Right hindlimb (tissue), 1 donor: ENCODE measurements at regions not wholly inside any gene's neighbourhood (a gene's known extent, or its start where the extent isn't known, plus 50 kb on each side); places are given as distances from the start of the nearest gene placed in this dataset.
A peak's percentile ranks its signal among the peaks of the same experiment; 100 is the strongest.

Source experiments
- DNase-seq: peaks from one replicate; pipeline ENCODE4 v3.0.0-alpha.2; 2018

DNA sequence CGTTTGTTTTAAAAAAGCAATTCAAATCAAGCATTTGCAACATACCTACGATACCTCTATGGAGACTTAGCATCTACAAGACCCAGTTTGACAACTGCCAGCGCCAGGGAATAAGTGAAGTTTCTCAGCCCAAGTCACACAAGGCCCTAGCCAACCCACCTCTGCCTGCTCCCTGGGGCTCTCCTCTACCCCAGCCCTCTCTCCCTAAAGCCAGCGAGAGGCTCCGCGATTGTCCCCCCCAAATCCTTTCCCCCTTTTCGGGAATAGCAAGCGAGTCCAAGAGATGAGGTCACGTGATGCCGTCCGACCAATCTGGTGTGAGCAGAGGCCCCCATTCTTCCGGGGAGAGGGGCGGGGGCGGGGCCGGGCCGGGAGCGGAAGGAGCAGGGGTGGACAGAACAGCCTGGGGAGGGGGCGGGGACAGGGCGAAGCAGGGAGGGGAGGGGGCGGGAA, 102.2 kb upstream of the RAB6C start:
- DNase-seq, result peak; percentile 98

DNA sequence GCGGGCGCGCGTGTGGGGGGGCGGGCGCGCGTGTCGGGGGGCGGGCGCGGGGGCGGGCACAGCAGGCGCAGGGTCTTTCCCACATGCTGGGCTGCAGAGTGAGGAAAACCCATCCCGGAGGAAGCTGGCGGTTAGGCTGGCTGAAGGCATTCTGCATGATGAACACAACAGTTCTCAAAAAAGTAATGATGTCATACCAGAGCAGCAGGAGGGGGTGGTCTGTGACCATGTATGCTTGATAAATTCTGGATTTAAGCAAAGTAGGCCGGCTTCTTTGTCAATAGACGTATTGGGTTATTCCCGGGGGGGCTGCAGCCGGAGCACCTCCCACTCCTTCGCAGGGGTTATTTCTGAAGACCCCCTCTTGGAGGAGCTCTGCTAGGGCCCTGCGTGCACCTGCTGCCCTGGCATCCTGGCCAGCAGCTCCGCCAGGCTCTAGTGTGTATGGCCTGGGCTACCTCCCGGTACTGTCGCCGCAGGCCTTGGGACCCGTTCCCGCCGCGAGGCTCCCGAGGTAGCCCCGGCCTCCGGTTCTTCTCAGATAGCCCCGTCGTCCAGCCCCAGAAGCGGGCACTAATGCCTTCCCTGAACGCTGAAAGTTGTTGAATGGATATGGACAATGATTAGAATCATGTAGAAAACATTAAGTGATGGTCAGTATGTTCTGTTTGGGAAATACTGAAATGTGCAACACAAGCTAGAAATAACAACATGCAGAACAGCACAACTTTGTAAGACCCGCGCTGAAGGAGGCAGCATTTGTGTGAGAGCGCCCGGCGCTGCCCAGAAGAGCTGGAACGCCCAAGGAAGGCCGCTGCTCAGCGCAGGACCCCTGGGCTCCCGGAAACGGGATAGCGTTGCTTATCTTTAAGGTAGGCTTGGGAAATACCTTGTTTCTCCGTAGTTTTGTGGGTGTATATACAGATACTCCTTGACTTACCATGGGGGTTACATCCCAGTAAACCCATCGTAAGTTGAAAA, 101.4 kb upstream of the RAB6C start:
- no peak for DNase-seq

DNA sequence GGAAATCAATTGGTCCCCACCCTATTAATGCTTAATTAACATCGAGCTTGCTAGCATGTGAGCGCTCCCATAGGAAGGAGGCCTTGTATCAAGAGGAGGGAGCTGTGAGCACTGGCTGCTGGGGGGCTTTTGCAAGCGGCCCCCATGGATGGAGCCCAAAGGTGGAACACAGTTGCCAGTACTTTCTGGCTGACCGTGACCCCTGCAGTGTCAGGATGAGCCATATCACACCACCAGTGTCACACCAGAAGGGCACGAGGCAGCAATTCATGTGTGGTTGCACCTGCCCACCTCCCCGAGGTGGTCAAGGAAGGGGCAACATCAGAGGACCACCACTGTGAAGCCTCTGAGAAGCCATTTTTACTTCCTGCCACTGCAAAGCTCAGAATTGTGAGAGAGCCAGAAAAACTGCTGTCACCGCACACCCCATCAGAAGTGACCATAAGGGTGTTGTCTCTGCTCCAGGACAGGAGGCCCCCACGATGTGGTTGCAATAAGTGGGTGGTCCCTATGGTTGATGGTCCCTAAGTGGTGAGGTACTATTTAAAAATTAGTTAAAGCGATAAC, 99.8 kb upstream of the RAB6C start:
- no peak for DNase-seq

DNA sequence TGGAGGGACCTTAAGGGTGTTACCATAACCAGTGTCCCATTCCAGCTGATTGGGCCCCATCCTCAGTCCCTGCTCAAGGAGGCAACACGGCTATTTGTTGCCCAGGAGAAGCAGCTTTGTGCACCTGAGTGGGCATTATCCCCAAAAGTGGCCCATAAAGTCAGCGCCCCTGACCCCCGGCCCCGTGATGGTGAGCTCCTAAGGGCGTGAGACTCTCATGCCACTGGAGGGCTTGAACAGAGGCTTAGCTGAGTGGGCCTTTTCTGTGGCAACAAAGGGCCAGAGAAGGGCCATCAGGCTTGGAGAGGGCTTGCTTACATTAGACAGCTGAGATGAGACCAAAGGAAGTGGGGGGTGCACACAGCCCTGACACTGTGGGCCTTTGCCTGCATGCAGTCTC, 99.2 kb upstream of the RAB6C start:
- no peak for DNase-seq

DNA sequence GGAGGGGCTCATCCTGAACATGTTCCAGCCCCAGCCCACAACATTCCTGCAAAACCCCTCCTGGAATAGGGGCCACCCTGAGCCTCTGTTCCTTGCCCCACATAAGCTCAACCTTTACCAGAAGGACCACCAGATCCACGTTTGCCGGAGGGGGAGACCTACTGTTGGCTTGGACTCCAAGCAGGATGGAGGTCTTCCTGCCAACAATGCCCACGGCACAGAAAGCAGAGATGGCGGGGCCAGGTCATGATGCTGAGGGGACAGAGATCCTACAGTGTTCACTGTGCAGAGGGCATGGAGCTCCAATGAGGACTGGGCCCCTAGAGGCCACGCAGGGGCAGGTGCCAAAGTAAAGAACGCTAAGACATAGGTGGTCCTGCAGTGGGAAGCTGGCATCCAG, 98.5 kb upstream of the RAB6C start:
- no peak for DNase-seq

DNA sequence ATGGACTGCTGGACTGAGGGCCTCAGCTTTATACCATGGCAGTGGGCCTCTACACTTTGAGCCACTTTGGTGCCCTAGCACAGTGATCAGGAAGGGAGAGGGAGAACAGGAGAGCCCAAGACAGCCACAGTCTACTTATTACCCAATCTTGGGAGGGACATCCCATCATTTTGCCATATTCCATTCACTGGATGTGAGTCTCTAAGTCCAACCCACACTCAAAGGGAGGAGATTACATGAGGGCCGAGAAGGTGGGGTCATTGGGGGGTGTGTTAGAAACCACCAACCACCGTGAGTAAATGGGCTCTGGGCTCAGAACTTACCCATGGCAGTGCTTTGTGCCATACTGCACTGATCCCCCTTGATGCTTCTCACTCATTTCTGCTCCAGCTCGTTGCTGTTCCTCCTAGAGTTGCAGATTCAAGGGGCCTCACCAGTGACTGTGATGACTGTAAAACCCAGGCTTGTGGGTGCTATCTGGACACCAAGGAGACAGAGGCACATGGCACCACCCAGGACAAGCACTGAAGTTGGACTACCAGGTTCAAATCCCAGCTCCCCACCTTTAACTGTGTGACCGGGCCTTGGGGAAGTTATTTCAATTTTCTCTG, 97.6 kb upstream of the RAB6C start:
- DNase-seq, result no peak

DNA sequence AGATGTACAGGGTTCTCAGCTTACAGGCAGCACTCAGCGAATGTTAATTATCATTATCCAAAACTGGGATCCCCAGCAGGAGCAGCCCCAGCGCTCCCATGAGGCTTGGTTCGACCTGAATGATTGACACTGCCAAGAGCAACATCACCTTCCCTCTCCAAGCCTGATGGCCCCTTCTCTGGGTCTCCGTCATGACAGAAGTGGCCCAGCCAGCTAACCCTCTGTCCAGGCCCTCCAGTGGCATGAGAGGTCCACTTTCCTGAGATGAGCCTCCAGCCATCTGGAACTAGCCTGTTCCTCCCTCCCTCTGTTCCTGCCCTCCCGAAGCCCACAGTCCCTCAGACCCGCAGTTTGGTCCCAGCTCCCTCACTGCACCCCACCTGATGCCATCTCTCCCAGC, 97.0 kb upstream of the RAB6C start:
- DNase-seq, result no peak

DNA sequence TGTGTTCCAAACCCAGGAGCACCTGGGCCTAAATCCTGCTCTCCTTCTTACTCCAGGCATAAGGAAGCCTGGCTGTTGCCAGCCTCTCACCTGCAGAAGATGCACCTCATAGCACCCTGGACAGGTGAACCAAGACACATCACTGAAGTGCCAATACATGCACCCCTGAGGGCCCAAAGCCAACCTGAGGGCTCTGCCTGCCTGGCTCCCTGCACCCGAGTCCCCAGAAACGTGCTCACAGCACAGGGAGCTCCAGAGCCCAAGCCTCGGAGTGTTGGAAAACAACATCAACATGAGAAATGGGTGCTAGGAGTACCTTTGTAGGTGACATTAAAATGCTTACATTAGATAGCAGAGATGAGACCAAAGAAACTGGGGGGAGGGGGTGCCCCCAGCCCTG, 96.3 kb upstream of the RAB6C start:
- DNase-seq, result no peak

DNA sequence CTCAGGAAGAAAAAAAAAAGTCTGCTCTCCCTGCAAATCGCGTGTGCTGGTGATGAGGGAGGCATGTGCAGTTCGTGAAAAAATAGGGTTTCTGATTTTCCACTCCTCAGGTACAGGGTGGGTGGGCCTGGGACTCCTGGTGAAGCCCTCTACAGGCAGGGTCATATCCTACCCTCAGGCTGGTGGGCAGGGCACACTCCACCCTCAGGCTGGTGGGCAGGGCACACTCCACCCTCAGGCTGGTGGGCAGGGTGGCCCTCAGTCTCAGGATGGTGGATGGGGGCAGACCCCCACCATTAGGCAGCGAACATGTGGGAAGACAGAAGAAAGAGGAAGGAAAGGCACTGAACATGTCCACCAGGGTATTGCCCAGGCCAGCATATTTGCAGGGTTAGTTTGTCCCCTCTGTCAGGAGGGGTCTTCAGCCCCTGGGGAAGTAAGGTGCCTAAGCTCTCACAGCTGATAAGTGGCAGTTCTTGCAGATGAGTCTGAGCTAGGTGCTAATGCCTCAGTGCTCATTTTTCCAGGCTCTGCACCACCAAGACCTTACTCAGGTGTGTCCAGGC, 95.2 kb upstream of the RAB6C start:
- no peak for DNase-seq

DNA sequence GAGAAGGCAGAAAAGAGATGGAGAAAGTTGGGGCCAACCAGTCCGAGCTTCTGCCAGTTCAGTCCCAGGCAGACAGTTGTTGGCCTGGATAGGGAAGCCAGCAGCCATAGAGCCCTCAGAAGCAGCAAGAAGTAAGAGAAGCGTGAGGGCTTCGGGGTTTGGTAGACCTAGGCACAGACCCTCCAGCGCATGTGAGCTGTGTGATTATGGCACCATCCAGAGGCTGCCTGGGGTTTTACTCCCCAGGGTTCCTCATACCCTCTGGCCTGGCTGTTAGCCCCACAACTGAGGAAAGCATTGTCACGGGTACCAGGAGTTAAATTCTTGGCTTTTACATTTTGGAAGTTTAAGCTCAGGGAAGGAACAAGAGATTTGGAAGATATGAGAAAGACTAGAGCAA, 93.7 kb upstream of the RAB6C start:
- no peak for DNase-seq

DNA sequence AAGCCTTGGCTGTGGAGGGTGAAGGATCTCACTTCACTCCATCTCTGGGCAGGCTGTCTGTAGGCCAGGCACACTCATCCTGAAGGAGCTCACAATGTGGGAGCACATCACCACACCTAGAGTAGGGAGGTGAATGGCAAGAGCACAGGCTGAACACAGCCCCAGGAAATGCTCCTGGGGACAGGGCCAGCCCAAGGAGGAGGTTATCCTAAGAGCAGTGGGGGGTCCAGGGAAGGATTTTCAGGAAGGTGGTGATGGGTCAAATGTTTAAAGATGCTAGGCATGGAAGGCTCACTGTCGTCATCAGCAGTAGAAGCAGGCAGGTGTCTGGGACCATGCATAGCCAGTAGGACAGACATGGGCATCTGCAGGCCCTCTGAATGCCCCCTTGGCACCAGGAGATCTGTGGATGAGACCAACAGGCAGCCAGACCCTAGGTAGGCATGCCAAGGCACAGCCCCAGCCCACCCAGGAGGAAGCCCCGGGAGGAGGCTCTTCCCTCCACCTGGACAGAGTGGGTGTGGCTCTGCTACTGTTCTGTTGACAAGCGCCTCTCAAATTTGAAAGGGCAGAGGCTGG, 91.7 kb upstream of the RAB6C start:
- DNase-seq, result no peak

DNA sequence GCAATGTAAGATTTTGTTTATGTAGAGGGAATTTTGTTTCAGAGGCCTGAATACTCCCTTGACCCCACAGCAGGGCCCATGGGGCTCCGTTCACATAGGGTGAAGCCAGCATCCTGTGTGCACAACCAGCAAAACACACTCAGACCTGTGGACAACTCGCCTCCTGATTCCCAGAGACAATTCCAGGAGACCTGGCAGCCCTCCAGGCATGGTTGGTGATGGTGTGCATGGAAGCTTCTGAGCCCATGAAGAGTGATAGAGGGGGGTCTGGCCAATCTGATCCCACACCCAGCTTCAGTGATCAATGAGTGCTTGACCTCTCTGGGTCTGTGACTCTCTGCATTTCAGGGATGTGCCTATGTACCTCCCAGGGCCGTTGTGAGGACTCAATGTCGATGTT, 91.0 kb upstream of the RAB6C start:
- no peak for DNase-seq

DNA sequence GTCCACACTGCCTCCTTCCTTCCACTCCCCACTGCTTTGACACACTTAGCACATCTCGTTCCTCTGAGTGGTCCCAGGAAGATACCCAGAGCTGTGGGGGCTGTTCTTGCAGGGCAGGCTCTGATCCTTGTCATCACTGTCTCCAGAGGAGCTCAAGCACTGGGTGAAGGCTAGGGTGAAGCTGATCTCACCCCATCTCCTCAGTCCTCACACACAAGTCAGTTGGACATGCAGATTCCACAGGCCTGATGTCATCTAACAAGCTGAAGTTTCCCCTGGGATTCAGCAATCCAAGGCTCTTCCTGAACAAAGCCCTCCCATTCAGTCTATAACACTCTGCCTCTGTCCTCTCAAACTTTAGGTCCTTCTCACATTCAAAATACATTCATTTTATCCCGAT, 90.6 kb upstream of the RAB6C start:
- no peak for DNase-seq

DNA sequence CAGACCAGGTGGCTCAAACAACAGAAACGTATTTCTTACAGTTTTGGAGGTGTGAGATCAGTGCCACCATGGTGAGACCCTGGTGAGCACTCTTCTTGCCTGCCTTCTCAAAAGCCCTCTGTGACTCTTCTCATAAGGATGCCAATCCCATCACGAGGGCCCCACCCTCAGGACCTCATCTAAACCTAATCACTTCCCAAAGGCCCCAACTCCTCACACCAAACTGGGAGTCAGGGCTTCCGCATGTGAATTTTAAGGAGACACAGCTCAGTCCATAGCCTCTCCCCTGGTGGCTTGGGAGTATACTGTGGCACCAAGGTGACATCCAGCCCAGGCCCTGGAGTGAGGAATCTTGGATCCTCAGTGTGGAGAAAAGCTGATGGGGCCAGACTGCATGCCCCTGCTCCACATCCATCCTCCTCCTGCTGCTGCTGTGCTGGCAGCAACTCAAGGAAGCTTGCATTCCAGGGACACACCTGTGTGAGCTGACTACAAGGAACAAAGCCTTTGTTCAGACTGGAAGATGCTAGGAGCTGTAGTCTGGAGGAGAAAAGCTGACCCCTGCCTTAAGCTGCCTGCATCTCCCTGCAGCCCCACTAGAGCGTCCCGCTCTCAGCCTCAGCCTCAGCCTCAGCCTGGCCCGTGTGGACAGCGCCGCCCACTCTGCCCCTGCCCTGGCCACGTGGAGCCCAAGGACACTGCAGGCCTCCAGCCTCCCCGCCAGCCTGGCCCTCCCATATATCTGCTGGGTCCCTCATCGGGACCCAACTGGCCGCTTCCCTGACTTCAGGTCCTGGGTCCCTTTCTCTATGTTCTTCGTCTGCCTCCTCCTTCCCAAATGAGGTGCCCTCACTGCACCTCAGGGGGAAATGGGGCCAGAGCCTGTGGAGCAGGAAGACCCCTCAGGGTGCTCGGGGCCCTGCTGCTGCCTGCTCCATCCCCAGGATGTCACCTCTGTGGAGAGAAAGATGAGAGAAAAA, 87.8 kb upstream of the RAB6C start:
- DNase-seq, result no peak

DNA sequence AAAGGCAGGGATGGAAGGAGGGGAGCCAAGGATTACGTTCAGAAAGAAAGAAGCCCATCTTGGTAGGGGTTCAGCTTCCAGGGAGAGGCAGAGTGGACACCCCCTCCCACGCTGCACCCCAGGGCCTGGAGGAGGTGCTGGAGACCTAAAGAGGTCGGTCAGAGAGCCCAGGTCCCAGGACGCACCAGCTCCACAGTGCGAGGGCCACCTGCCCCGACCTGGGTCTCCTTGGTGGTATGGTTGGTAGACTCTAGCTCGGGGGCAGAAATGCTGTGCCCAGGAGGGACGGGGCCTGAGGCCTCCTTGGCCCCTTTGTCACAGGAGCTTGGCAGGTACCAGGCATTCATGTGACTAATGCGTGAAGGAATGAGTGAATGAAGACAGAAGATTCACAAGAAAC, 87.1 kb upstream of the RAB6C start:
- no peak for DNase-seq

DNA sequence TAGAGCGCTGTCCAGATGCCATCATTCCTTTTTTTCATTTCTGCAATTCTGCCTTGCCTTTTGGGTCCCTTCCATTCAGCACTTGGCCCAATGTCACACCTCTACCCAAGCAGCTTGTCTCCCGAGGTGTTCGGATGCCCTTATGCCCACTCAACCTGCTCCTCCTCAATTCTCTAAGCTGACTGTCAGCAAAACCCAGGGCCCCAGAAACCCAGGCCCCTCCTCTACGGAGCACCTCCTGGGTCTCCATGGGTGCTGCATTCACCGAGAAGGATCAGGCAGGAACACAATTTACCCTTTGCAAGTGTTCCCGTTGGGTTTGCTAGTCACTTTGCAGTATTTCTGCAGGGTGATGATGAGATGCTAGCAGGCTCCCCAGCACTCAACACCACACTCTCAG, 86.7 kb upstream of the RAB6C start:
- no peak for DNase-seq

DNA sequence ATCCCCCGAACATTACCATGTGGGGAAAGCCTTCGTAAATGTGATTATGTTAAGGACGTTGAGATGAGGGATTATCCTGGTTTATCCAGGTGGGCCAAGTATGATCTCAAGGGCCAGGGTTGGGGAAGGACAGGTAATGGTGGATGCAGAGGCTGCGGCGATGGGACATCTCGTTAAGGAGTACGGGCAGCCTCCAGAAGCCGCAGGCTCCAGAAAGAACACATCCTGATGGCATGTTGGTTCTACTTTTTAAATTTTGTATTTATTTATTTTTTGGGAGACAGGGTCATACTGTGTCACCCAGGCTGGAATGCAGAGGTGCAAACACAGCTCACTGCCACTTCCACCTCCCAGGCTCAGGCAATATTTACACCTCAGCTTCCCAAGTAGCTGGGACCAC, 86.2 kb upstream of the RAB6C start:
- DNase-seq, result no peak

DNA sequence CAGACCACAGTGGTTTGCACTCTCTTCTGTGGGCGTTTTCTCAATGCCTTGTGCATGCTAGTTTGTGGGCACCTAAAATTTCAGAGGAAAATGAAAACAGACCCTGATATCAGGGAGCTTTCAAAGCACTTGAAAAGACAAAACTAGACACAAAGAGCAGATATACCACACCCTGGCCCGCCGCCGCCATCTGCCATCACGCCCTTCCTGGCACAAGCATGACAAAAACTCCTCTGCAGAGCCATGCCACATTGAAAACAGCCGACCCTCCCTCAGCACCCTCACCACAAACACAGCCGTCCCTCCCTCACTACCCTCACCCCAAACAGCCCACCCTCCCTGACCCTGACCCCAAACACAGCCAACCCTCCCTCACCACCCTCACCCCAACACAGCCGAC, 84.8 kb upstream of the RAB6C start:
- DNase-seq, result no peak

DNA sequence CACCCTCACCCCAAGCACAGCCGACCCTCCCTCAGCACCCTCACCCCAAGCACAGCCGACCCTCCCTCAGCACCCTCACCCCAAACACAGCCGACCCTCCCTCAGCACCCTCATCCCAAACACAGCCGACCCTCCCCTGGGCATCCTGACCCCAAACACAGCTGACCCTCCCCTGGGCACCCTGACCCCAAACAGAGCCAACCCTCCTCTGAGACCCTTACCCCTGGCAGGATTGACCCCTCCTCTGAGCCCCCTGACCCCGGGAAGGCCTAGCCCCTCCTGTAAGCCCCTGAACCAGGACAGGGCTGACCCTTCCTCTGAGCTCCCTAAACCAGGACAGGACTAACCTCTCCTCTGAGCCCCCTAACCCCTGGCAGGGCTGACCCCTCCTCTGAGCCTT, 84.4 kb upstream of the RAB6C start:
- no peak for DNase-seq

DNA sequence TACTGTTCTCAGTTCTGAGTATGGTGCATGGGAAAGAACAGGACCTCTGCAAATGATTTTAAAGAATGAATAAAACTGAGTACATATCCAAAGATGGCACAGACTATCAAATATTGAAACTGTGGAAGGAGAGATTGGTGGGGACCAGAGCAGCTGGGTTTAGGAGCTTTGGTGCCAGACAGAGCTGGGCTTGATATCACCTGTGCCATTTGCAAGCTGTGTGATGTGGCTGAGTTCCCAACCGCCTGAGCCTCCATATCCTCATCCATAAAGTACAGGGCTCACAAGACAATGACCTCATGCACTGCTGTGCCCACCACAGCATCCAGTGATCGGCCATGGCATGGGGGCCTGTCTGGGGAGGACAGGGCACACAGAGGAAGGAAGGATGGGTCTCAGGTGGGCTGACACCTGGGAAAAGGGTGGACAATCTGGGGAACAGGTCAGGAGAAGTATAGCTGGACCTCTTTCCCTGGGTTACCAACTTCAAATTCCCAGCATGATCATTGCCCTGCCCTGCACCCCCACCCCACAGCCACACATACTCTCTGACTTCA, 83.9 kb upstream of the RAB6C start:
- DNase-seq, result no peak

DNA sequence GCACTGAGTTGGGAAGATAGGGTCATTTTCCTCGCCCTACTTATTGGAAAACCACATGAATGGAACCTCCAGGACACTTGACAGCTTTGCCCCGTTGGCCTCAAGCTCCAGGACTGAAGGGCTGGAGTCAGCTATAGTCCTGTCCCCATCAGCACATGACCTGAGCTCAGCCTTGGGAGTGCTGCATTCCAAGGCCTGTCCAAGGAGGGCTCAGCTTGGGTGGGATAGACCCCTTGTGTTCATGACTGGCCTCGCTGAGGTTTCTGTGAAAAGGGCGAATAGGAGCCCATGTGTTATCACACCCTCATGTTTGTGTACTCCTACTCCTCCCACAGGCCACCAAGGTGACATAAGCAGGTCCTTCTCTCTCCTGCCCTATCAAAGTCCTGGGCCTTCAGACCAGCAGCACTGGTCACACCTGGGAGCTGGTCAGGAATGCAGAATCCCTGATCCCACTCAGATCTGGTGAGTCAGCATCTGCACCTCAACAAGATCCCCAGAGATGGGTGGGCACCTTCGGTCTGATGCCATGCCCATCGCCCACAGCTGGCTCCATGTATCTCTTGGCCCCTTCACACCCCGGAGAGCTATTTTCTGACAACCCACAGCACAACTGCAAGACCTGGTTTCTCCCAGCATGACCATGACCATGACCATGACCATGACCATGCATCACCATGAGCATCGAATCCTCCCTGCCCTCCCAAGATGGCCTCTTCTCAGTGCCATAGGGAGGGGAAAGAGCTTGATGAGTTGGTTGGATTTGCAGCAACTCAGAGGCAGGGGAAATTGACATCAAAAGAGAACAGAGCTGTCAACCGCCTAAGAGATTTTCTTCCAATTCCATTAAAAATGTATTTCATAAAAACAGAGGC, 83.0 kb upstream of the RAB6C start:
- no peak for DNase-seq
